ENCODE measurements at regions not wholly inside any gene's neighbourhood (a gene's known extent, or its start where the extent isn't known, plus 50 kb on each side); places are given as distances from the start of the nearest gene placed in this dataset.

DNA sequence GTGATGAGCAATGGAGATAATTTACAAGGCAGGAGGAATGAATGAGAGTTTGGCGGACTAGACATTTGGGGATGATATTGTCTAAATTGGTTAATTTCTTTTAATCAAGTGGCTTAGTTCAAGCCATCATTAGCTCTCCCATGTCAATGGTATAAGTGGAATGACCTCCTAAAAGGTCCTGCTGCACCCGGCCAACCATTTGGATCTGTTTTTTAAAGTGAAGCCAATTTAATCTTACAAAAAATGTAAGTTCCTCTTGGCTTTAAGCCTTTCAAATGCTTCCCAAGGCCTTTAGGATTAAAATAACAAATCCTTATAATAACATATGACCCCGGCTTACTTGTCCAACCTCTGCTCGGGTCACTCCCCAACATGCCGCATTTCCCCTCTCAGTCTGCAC lies 484.4 kb upstream of the ADAMTS9 start:
- DNase-seq (ENCODE audit: low read depth in 1 of 2, low spot score in 1 of 2), result no peak
- TF ChIP-seq REST (IDR thresholded peaks at IDR 0.05; ENCODE audit: insufficient replicate concordance, low read depth), result no peak
- TF ChIP-seq POLR2AphosphoS5 (IDR thresholded peaks at IDR 0.05; ENCODE audit: low read depth), result no peak
- no peak for TF ChIP-seq GABPA (IDR thresholded peaks at IDR 0.05; ENCODE audit: low read depth)
- TF ChIP-seq SPI1 (IDR thresholded peaks at IDR 0.05; ENCODE audit: borderline replicate concordance, low read depth), result no peak
- TF ChIP-seq CTCF (IDR thresholded peaks at IDR 0.05; ENCODE audit: insufficient read depth, low read length), result no peak
- H3K27me3 ChIP-seq (ENCODE audit: insufficient read depth, poor library complexity, severe bottlenecking), result no peaks in the 10 kb centered on the region
- no peak overlapping the region for H3K4me3 ChIP-seq (replicated peaks; ENCODE audit: insufficient read depth, low read length)
- H3K27ac ChIP-seq (replicated peaks), result no peak overlapping the region

- no peak overlapping the region for H3K27ac ChIP-seq (replicated peaks)
- no peak overlapping the region for H3K4me3 ChIP-seq (replicated peaks; ENCODE audit: insufficient read depth, low read length)
- TF ChIP-seq GABPA (IDR thresholded peaks at IDR 0.05; ENCODE audit: low read depth) (no peak), SPI1 (IDR thresholded peaks at IDR 0.05; ENCODE audit: borderline replicate concordance, low read depth) (no peak), POLR2AphosphoS5 (IDR thresholded peaks at IDR 0.05; ENCODE audit: low read depth) (no peak)
- no peaks in the 10 kb centered on the region for H3K27me3 ChIP-seq (ENCODE audit: insufficient read depth, poor library complexity, severe bottlenecking)
- DNase-seq (ENCODE audit: low read depth in 1 of 2, low spot score in 1 of 2), result no peak
Observed at GRCh38 chr3:65170390-65171042, 482.7 kb upstream of the ADAMTS9 start.

- DNase-seq (ENCODE audit: low read depth in 1 of 2, low spot score in 1 of 2), result no peak
- Histone ChIP-seq H3K4me3 (replicated peaks; ENCODE audit: insufficient read depth, low read length) (no peak overlapping the region), H3K27me3 (ENCODE audit: insufficient read depth, poor library complexity, severe bottlenecking) (no peaks in the 10 kb centered on the region), H3K27ac (replicated peaks) (no peak overlapping the region)
- TF ChIP-seq CTCF (IDR thresholded peaks at IDR 0.05; ENCODE audit: insufficient read depth, low read length) (no peak), POLR2AphosphoS5 (IDR thresholded peaks at IDR 0.05; ENCODE audit: low read depth) (no peak), SPI1 (IDR thresholded peaks at IDR 0.05; ENCODE audit: borderline replicate concordance, low read depth) (no peak), GABPA (IDR thresholded peaks at IDR 0.05; ENCODE audit: low read depth) (no peak), REST (IDR thresholded peaks at IDR 0.05; ENCODE audit: insufficient replicate concordance, low read depth) (no peak)
Observed at GRCh38 chr3:65169961-65170360, 482.2 kb upstream of the ADAMTS9 start.

DNA sequence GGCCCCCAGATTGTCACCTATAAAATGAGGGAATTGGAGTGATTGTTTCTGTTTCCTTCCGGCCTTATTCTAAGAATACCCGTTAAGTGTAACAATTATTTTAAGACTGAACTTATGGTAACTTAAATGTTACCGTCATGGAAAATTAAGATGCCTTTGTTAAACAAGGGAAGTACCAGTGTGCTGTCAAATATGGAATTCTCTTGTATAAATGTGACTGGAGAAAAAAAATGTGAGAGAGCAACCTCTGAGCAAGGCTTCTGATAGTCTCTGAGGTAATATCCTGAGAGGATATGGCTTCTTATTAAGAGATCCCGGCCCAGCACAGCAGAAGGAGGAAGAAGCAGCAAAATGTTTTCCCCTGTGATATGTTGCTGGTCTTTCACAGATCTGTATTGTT lies 480.7 kb upstream of the ADAMTS9 start:
- H3K27me3 ChIP-seq (ENCODE audit: insufficient read depth, poor library complexity, severe bottlenecking), result no peaks in the 10 kb centered on the region
- no peak for DNase-seq (ENCODE audit: low read depth in 1 of 2, low spot score in 1 of 2)
- no peak overlapping the region for H3K4me3 ChIP-seq (replicated peaks; ENCODE audit: insufficient read depth, low read length)
- no peak for TF ChIP-seq SPI1 (IDR thresholded peaks at IDR 0.05; ENCODE audit: borderline replicate concordance, low read depth)
- H3K27ac ChIP-seq (replicated peaks), result no peak overlapping the region

DNA sequence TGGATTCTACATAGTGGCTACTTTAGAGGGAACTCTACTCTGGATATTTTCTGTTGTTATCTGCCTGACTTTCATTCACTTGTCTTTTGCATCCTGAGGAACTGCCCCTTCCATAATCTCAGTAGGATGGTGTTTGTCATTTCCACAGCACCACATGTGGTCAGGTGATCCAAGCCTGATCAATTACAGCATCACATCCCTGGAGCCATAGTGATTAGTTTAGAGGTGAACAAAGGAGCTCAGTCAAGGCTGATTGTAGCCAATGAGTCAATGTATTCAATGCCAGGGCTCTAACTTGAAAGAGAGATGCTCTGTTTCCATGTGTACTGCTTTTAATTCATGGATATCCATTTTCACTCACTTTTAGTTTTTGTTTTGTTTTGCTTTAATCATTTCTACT lies 478.7 kb upstream of the ADAMTS9 start:
- TF ChIP-seq SPI1 (IDR thresholded peaks at IDR 0.05; ENCODE audit: borderline replicate concordance, low read depth), result no peak
- TF ChIP-seq REST (IDR thresholded peaks at IDR 0.05; ENCODE audit: insufficient replicate concordance, low read depth), result no peak
- DNase-seq (ENCODE audit: low read depth in 1 of 2, low spot score in 1 of 2), result no peak
- no peak overlapping the region for H3K27ac ChIP-seq (replicated peaks)
- H3K4me3 ChIP-seq (replicated peaks; ENCODE audit: insufficient read depth, low read length), result no peak overlapping the region
- no peaks in the 10 kb centered on the region for H3K27me3 ChIP-seq (ENCODE audit: insufficient read depth, poor library complexity, severe bottlenecking)

Data from HL-60 (cell line).